ENCODE measurements at regions not wholly inside any gene's neighbourhood (a gene's known extent, or its start where the extent isn't known, plus 50 kb on each side); places are given as distances from the start of the nearest gene placed in this dataset.
"Not testable (repeated sequence)": the region's sequence is repeated elsewhere in the genome, so short reads cannot be mapped to it uniquely, and the experiment has no call there.

- intact Hi-C loops (cut with micrococcal nuclease) = no loop called here
These were observed 547.2 kb upstream of the CDH5 start for GRCh38 chr16:65819136-65819898.

GRCh38 chr16:65817799-65818198 lies 548.7 kb upstream of the CDH5 start:
- intact Hi-C loops (cut with micrococcal nuclease) = no loop called here

- intact Hi-C loops (cut with micrococcal nuclease) = no loop called here
These were observed 549.4 kb upstream of the CDH5 start for GRCh38 chr16:65817066-65817465.

DNA sequence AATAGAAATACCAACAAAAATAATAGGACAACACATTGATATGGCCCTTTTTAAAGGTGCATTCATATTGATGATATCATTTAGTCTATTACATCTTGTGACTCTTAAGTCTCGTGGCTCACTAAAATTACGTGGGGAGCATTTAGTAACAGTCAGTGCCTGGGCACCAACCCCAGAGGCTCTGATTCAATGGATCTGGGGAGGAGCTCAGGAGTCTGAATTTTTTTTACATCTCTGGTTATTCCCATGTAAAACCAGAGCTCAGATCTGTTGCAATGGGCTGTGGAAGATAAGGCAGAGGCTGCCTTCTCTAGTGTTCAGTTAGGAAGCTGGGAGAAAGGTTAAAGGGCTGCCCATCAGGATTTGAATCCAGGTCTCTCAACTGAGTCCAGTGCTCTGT lies 549.9 kb upstream of the CDH5 start:
- intact Hi-C loops (cut with micrococcal nuclease) = no loop called here

GRCh38 chr16:65815707-65816106 lies 550.8 kb upstream of the CDH5 start:
- intact Hi-C loops (cut with micrococcal nuclease) = no loop called here

DNA sequence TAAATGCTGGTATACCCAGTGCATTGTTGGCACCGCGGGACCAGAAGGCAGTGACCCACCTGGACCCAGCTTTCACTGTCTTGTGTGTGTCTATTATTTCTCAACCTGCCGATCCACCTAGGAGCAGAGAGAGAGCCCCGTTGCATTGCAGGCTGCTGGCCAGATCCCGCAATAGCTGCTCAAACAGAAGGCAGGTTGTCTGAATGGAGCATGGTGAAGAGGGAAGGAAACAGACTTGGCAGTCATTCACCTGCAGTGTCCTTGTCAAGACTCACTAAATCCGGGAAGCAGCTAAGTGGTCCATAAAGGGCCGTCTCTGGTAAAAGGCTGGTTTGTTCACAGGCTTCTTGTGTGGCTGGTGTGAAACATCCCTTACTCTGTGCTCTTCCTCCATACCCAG lies 552.6 kb upstream of the CDH5 start:
- intact Hi-C loops (cut with micrococcal nuclease) = not testable (repeated sequence)

- intact Hi-C loops (cut with micrococcal nuclease) = no loop called here
These were observed 556.9 kb upstream of the CDH5 start for GRCh38 chr16:65809627-65810026.

- intact Hi-C loops (cut with micrococcal nuclease) = no loop called here
These were observed 557.7 kb upstream of the CDH5 start for GRCh38 chr16:65808790-65809189.

DNA sequence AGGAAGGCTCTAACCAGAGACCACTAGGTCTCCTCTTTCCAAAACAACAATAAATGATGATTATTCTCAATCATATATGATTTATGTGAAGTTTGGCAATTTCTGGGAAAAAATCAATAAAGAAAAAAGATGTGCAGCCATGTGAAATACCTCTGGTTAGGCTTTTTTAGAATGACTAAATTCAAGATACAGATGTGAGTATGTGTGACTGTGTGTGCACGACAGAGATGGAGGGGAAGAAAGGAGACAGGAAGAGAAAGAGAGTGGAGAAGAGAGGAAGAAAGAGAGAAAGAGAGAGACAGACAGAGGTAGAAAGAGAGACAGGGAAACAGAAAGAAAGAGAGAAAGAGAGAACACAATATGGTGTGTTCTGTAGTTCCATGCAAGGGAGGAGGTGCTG lies 558.6 kb upstream of the CDH5 start:
- intact Hi-C loops (cut with micrococcal nuclease) = no loop called here

- intact Hi-C loops (cut with micrococcal nuclease) = not testable (repeated sequence)
These were observed 560.8 kb upstream of the CDH5 start for GRCh38 chr16:65805704-65806103.

DNA sequence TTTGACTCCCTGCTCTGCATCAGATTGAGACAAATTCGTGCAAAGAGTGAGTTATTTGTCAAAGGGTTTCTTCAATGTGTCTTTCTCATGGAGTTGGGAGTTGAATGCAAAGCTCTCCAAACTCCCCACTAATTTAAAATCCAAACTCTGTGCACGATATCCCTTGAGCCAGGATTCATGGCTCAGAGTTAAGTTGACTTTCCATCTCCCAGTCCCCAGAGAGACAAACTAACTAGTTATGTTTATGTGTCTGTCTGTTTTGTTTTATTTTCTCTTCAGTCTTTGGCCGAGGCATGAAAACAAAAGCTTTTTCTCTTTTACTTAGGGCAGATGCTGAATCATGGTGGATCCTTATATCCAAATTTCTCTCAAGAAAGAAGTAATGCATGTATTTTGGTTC lies 570.0 kb upstream of the CDH5 start:
- intact Hi-C loops (cut with micrococcal nuclease) = no loop called here

- intact Hi-C loops (cut with micrococcal nuclease) = no loop called here
These were observed 571.5 kb upstream of the CDH5 start for GRCh38 chr16:65794973-65795372.

GRCh38 chr16:65793781-65794180 lies 572.7 kb upstream of the CDH5 start:
- intact Hi-C loops (cut with micrococcal nuclease) = no loop called here

DNA sequence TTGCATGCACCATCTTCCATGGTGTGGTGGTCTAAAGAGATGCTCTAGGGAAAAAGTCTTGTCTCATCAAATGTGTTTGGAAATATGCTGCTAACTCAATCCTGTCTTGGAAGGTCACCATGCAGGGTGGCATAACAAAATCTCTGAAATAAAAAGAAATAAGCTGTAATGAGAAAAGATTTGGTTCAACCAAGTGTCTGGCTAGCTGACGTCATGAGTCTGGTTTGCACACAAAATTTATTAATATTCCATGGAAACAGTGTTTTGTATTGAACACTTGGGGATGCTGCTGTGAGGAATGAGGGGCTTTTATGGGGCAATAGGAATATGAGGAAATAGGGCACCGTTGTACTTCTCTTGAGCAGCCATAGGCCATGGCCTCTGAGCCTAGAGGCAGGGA lies 575.7 kb upstream of the CDH5 start:
- intact Hi-C loops (cut with micrococcal nuclease) = no loop called here

- intact Hi-C loops (cut with micrococcal nuclease) = no loop called here
These were observed 577.1 kb upstream of the CDH5 start for GRCh38 chr16:65789161-65789945.

- intact Hi-C loops (cut with micrococcal nuclease) = no loop called here
These were observed 577.9 kb upstream of the CDH5 start for GRCh38 chr16:65788434-65789140.

DNA sequence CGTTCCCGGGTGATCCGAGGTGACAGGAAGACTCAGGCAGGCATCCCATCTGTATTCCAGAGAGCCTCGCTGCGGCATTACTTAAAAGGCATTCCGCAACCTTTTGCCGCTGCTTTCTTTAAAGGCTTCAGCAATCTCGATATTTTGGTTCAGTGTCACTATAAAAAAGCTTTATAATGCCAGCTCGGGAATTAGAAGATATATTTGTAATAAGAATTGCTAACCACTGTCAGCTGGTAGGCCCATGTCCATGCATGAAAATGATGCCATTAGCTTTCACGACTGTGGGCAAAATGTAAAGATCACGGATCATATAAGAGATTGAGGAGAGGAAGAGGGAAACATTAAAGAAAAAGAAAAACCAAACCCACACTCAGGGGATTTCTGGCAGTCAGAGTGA lies 578.6 kb upstream of the CDH5 start:
- intact Hi-C loops (cut with micrococcal nuclease) = no loop called here

DNA sequence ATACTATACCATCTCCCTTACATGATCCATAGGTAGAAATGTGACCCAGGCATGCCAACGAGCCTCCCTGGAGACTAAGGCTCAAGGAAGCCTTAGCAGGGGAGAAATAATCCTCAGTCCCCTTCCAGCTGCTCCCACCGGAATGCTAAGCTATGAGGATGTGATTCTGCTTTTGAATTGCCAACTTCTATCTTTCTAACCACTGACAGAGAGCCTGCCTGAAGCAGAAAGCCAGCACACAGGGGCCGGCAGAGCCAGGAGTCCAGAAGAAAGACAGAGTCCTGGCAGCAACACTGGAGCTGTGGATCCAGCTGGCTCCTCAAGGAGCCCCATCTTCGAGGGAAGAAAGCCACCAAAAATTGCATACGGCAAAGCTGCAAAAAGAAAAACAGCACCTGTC lies 579.6 kb upstream of the CDH5 start:
- intact Hi-C loops (cut with micrococcal nuclease) = no loop called here

GRCh38 chr16:65783709-65784474 lies 582.6 kb upstream of the CDH5 start:
- intact Hi-C loops (cut with micrococcal nuclease) = no loop called here

DNA sequence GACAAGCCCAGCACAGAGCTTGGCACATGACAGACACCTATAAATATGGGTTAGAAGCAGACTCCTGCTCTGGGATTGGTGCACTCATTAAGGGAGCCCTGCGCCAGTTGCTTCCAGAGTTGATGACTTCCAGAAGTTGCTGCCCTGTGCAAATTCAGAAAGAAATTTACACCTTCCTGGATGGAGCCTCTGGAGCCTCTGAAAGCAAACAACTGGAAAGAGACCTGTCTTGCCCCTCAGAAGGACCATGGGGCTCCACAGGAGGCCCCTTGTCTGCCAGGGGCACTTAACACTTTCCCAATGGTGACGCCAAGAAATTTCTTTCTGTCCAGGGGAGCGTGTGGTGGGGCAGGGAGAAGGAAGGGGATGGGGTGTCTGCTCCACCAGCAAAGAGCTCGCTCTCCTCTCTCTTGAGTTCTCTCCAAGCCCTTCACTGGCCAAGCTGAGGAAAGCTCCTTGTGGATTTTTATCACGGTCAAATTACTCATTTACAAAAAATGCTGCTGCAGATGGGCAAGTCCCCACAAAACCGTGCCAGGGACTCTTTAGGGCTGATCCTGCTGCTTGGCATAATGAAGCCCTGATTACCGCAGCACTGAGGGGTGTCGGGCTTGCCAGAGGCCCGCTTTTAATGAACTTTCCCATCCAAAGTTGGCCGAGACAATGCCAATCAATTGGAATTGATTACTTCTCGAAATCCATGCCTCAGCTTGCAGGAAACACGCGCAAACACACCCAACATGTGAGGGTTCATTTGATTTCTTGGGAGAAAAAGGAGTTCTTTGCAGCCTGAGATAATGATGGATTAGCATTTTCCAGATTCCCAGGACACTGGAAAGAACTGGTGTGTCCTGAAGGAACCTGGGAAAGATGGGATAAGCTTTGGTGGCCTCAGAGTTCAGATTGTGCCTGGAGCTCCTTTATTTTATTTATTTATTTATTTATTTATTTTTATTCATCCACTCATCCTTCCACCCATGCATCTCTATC lies 583.6 kb upstream of the CDH5 start:
- intact Hi-C loops (cut with micrococcal nuclease) = no loop called here
